ENCODE measurements at regions not wholly inside any gene's neighbourhood (a gene's known extent, or its start where the extent isn't known, plus 50 kb on each side); places are given as distances from the start of the nearest gene placed in this dataset.
"Not testable (repeated sequence)": the region's sequence is repeated elsewhere in the genome, so short reads cannot be mapped to it uniquely, and the experiment has no call there.

DNA sequence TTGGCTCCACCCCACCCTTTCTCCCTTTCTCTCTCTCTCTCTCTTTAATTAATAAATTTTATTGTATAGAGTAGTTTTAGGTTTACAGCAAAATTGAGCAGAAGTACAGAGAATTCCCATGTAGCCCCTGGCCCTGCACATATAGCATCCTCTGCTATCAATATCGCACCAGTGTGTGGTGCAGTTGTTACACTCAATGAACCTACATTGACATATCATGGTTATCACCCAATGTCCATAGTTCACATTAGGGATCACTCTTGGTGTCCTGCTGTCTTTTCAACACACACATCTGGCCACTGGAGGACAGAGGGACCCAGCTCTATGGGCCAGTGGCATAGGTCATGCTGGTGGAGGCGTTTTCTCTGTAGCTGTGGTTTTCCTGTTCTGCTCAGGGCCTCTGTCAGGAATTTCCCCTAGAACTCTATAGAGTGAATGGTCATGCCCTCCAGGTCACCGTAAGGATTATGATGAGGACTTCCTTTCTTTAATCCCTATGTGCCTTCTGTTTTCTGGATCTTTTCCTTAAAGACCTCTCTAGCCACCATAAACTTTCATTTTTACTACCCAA lies 98.2 kb upstream of the NAV2 start:
- 85 to 88% (median 86%) methylated on average over 3 of the region's 3 CpGs for WGBS, 4 donors
- H3K27ac ChIP-seq = no peak overlapping the region
- peaks cover 0 to 9% (median 0%) of the 10 kb centered on the region in 12 donors for H3K9me3 ChIP-seq
- ATAC-seq = no peak
- no peaks in the 10 kb centered on the region for H3K36me3 ChIP-seq
- peaks cover 0 to 15% (median 0%) of the 10 kb centered on the region in 12 donors for H3K4me1 ChIP-seq
- DNase-seq = no peak
- TF ChIP-seq CTCF (IDR thresholded peaks at IDR 0.05) (peak in 1 of 12 donors; percentile 8), POLR2A (IDR thresholded peaks at IDR 0.05) (no peak)
- H3K27me3 ChIP-seq = no peaks in the 10 kb centered on the region
- H3K4me3 ChIP-seq = no peak overlapping the region
- intact Hi-C loops (cut with DNase I) = no loop called here

GRCh38 chr11:19612025-19612424 lies 100.6 kb upstream of the NAV2 start:
- H3K36me3 ChIP-seq; ATAC-seq; DNase-seq; H3K9me3 ChIP-seq; H3K4me3 ChIP-seq; H3K27ac ChIP-seq; intact Hi-C loops (cut with DNase I); H3K27me3 ChIP-seq: not testable (repeated sequence)
- peaks cover 0 to 25% (median 8%) of the 10 kb centered on the region in 12 donors for H3K4me1 ChIP-seq

- no peak for DNase-seq
- TF ChIP-seq POLR2A (IDR thresholded peaks at IDR 0.05) = no peak
- no peak for TF ChIP-seq CTCF (IDR thresholded peaks at IDR 0.05)
- WGBS, 4 donors = 81 to 90% (median 88%) methylated on average over 5 of the region's 5 CpGs
- Histone ChIP-seq H3K27ac (no peak overlapping the region), H3K36me3 (no peaks in the 10 kb centered on the region), H3K27me3 (no peaks in the 10 kb centered on the region), H3K4me3 (no peak overlapping the region), H3K9me3 (peaks cover 0 to 9% (median 0%) of the 10 kb centered on the region in 12 donors), H3K4me1 (peaks cover 0 to 28% (median 16%) of the 10 kb centered on the region in 12 donors)
- intact Hi-C loops (cut with DNase I) = loop anchor here in 1 of 10 donors (10.0 kb wide), 1 partner anchor 57 kb away; no protein-coding TSS in a partner anchor
- ATAC-seq = no peak
Measured at GRCh38 chr11:19607656-19608360, 104.8 kb upstream of the NAV2 start.

- TF ChIP-seq CTCF (IDR thresholded peaks at IDR 0.05) (no peak), POLR2A (IDR thresholded peaks at IDR 0.05) (no peak)
- 95 to 100% (median 96%) methylated on average over 5 of the region's 5 CpGs for WGBS, 4 donors
- Histone ChIP-seq H3K27ac (peak overlapping the region in 1 of 12 donors; percentile 39), H3K27me3 (no peaks in the 10 kb centered on the region), H3K9me3 (peaks cover 0 to 4% (median 0%) of the 10 kb centered on the region in 12 donors), H3K4me3 (no peak overlapping the region), H3K4me1 (peaks cover 0 to 28% (median 16%) of the 10 kb centered on the region in 12 donors), H3K36me3 (no peaks in the 10 kb centered on the region)
- ATAC-seq (no peak), DNase-seq (no peak)
- intact Hi-C loops (cut with DNase I) = loop anchor here in 1 of 10 donors (10.0 kb wide), 1 partner anchor 58 kb away; no protein-coding TSS in a partner anchor
Measured at GRCh38 chr11:19606856-19607655, 105.6 kb upstream of the NAV2 start.
